ENCODE measurements at regions not wholly inside any gene's neighbourhood (a gene's known extent, or its start where the extent isn't known, plus 50 kb on each side); places are given as distances from the start of the nearest gene placed in this dataset.
"Not testable (repeated sequence)": the region's sequence is repeated elsewhere in the genome, so short reads cannot be mapped to it uniquely, and the experiment has no call there.

DNA sequence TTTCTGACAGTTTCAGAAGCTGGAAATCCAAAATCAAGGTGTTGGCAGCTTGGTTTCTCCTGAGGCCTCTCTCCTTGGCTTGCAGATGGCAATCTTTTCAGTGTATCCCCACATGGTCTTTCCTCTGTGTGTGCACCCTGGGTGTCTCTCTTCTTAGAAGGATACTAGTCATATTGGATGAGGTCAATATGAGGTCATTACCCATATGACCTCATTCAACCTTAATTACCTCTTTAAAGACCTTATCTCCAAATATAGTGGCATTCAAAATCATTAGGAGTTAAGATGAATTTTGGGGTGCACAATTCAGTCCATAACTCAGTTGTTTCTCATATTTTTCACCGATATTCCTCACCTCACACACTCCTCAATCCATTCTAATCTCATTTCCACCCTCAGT lies 92.4 kb upstream of the TGM3 start:
- no peak for DNase-seq (ENCODE audit: low read depth)

DNA sequence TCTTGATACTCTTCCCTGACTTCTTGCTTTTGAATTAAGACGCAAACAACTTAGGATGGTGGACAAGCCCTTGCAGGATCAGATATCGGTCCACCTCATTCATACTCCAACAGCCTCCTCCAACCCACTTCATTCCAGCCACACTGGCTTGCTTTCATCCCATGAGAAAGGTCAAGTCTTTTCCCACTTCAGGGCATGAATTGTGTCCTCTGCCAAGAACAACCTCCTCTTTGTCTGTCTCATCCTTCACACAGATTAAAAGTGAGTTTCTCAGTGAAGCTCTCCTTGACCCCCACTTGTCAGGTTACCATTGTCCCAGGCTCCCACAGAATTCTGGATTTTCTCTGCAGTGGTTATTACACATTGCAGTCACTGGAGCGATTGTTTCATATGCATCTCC lies 91.8 kb upstream of the TGM3 start:
- DNase-seq (ENCODE audit: low read depth): no peak

- DNase-seq (ENCODE audit: low read depth): no peak
Measured at GRCh38 chr20:2206957-2207769, 88.6 kb upstream of the TGM3 start.

GRCh38 chr20:2207770-2208097 lies 88.1 kb upstream of the TGM3 start:
- no peak for DNase-seq (ENCODE audit: low read depth)

- no peak for DNase-seq (ENCODE audit: low read depth)
Measured at GRCh38 chr20:2208897-2209296, 86.9 kb upstream of the TGM3 start.

- peak; percentile 66 for DNase-seq (ENCODE audit: low read depth)
Measured at GRCh38 chr20:2210646-2211552, 84.9 kb upstream of the TGM3 start.

DNA sequence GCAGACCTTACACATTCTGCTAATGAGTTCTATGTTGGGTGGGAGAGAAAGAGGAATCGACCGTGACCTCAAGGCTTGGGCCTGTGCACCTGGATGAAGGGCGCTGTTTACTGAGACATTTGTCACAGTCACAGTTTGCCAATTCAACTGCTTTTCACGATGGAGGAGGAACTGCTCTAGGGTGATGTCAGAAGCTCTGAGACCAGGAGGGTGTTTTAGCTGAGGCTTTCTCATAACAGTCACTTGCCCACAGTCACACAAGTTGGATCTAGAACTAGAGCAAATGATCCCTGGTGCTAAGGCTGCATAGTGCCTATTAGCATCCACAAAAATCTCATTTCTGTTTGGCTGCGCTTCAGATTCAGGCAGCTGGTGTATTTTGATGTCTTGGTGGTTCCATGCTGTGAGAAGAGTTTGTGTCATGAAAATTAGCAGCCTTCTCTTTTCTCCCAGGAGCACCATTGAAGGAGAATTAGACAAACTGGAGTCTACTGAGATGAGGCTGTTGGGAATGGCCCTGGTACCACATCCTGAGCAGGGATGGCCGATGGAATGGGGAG lies 83.3 kb upstream of the TGM3 start:
- no peak for DNase-seq (ENCODE audit: low read depth)

DNA sequence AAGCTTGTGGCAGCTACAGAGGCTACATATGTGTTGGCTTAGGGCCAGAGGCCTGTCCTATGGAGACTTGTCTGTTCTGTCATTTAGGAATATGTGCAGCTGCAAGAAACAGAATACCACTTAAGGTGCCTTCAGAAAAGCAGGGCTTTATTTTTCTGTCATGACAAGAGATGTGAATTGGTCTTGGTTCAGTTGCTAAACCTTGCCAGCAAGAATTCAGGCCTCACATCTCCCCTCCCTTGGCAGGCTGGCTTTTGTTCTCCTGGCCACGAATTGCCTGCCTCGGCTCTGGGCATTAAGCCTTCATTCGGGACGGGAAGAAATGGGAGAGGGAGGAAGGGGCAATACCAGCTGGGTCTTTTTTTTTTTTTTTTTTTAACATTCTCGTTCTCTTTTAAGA lies 82.4 kb upstream of the TGM3 start:
- no peak for DNase-seq (ENCODE audit: low read depth)

- no peak for DNase-seq (ENCODE audit: low read depth)
Measured at GRCh38 chr20:2217857-2218539, 77.8 kb upstream of the TGM3 start.

- DNase-seq (ENCODE audit: low read depth): no peak
Measured at GRCh38 chr20:2219481-2220006, 76.3 kb upstream of the TGM3 start.

DNA sequence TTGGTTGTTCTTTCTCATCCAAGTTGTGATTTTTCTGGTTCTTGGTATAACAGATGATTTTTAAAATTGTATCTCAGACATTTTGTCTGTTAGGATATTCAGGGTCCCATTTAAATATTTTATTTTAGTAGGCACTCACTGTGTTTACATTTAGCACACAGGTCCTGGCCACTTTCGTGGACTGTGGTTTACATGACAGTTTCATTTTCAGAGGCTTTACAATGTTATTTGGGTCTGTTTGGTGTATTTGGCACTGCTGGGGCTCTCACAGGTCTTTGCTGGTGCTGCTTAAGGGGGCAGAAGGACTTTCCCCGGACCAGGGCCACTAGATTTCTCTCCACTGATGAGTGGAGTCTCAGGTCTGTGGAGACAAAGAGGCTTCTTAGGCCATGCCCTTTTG lies 75.5 kb upstream of the TGM3 start:
- no peak for DNase-seq (ENCODE audit: low read depth)

- DNase-seq (ENCODE audit: low read depth): no peak
Measured at GRCh38 chr20:2221921-2222320, 73.9 kb upstream of the TGM3 start.

GRCh38 chr20:2223558-2224367 lies 72.0 kb upstream of the TGM3 start:
- no peak for DNase-seq (ENCODE audit: low read depth)

DNA sequence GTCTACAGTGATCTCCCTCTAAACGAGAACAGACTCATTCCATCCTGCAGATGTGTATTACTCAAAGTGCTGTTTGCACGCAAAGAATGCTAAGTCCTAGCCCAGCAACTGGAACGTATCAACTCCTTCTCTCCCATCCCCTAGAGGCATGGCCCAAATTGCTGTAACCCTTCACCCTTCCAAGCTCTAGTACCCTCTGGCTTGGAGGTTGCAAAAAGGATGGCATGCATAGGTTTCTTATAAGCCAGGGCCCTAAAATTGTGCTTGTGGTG lies 71.5 kb upstream of the TGM3 start:
- no peak for DNase-seq (ENCODE audit: low read depth)

DNA sequence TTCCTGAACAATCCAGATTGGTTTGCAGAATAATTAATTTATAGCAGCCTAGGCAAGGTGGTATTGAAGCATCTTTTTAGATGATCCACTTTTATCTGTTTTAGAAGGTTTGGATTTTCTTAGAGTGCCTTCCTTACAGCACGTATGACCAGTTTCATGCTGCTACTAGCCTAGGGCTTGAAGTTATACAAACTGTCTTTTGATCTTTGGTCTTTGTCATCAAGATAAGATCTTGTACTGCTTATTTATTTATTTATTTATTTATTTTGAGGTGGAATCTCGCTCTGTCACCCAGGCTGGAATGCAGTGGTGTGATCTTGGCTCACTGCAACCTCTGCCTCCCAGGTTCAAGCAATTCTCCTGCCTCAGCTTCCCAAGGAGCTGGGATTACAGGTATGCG lies 68.5 kb upstream of the TGM3 start:
- not testable (repeated sequence) for DNase-seq (ENCODE audit: low read depth)

- DNase-seq (ENCODE audit: low read depth): no peak
Measured at GRCh38 chr20:2227861-2228260, 67.9 kb upstream of the TGM3 start.

DNA sequence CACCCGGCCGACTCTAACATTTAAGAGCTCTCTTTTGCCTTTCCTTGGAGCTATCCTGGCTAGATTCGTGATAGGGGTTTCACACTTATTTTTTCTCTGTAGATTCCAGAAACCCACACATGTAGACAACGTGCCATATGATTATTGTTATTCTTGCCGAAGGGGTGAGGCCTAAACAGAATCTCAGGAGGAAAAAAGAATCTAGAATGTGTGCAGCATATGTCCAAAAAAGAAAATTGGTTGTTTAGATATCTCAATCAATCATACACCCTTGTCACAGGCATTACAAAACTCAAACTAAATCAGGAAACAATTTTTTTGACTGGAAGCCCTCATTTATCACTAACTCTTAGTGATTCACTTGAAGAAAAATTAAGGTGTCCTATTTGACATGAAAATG lies 66.9 kb upstream of the TGM3 start:
- DNase-seq (ENCODE audit: low read depth): no peak

- no peak for DNase-seq (ENCODE audit: low read depth)
Measured at GRCh38 chr20:2230726-2231488, 64.9 kb upstream of the TGM3 start.

DNA sequence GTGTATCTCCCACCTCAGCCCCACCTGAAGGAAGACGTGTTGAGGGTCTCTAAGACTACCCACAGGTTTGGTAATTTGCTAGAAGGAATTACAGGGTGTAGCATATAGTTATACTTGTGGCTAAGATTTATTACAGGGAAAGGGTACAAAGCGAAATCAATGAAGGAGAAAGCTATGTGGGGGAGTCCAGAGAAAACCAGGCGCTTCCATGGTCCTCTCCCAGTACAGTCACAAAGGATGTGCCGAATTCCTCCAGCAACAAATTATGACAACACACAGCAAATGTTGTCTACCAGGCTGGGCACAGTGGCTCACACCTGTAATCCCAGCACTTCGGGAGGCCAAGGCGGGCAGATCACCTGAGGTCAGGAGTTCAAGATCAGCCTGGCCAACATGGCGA lies 64.1 kb upstream of the TGM3 start:
- DNase-seq (ENCODE audit: low read depth): no peak

DNA sequence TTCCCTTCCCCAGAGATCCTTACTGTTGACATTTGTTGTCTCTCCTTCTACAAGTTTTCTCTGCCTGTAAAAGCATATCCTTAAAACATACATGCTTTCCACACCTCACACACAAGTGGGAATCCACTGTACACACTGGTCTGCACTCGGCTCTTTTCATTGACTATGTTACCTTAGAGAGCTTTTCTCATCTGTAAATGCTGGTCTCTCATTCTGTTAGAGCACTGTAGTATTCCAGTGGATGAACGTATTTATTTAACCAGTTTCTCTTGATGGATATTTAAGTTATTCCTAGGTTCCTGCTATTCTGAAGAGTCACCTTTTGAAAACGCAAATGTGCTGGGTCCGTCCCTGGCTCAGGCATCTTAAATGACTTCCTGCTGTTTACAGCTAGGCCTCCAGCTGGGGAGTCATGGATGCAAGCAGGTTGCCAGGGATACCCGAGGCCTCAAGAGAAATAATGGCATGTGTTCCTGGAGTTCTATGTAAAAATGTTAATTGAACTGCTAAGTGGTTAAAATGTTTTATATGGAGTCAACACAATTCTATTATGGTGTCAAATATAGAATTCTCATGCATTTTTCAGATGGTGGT lies 61.1 kb upstream of the TGM3 start:
- no peak for DNase-seq (ENCODE audit: low read depth)

DNA sequence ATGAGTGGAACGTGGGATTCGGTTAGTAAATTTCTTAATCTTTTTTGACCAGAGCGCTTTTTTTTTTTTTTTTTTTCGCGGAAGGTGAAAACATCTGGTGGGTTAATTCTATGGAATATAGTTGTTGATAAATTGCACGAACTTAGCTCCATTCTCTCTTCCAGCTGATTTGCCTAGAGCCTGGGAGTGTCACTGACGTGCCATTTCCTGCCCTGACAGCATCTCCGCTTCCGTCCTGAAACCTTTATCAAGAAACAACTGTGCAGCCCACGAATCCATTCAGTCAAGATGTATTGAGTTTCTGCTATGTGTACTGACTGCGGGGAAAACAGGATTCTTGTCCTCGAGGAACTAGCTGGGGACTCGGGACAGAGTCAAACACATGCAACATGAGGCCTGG lies 59.5 kb upstream of the TGM3 start:
- DNase-seq (ENCODE audit: low read depth): no peak

Data from GM04503 (cell line).